NCI-H1092 (cell line): ENCODE measurements at regions not wholly inside any gene's neighbourhood (a gene's known extent, or its start where the extent isn't known, plus 50 kb on each side); places are given as distances from the start of the nearest gene placed in this dataset.
"Not testable (repeated sequence)": the region's sequence is repeated elsewhere in the genome, so short reads cannot be mapped to it uniquely, and the experiment has no call there.

Experiments used
- DNase-seq: peaks from one replicate; lab custom pipeline; 2025; lab: John Stamatoyannopoulos, UW

DNA sequence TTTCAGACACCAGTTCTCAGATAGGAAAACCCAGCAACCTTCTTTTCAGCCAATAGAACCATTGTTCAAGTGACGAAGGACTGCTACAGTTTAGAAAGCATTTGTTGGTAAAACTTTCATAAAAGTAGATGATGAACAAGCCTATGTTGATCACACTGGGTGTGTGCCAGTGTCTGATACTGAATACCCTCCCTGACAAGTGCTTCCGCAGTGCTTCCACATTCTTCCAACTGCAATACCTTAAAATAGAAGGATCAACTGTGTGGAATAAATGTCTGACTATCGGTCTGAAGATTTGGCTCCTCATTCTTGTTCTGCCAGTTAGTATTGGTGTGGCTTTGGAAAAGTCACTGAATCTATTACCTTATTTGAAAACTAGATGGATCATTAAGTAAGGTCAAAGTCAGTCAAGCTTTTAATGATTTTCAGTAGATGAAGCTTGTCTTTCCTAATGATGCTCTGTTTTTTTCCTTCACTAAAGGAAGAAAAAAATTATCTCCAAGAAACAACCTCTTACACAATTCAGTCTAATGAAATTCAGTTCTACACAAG, 479.4 kb upstream of the CBLB start:
- no peak for DNase-seq

DNA sequence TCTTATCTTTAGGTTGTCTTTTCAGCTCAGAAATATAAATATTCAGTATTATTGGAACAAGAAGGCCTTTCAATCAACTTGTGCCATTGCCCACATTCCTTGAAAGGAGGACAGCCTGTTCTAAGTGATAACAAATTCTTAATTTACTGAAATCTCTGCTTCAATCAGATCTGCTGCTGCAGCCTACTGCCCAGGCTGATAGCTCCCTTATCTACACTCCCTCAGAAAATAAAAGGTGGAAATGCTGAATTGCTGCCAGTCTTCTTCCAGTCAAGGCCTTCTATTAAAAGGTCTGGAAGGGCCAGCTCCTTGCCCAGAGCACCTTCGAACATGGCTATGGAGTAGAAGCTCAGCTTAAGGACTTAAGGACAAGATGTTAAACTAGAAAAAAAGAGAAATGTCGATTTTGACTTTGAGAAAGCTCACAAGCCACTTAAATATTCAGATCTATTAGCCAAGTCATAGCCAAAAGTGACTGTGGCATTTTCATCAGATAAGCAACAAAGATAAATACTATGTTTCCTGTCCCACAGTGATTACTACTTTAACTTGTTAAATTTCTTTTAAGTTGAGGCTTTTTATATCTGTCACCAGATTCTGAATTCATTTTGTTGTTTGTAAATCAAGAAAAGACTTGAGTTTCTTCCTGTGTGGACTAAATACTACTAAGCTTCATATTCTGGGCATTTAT, 480.5 kb upstream of the CBLB start:
- DNase-seq: no peak

DNA sequence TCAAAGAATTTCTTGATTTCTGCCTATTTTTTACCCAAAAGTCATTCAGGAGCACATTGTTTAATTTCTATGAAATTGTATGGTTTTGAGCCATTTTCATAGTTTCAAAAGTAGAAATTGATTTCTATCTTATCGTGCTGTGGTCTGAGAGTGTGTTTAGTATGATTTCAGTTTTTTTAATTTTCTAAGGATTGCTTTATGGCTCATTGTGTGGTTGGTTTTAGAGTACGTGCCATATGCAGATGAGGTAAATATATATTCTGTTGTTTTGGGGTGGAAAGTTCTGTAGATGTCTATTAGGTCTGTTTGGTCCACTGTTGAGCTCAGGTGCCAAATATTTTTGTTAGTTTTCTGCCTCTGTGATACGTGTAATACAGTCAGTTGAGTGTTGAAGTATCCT, 487.1 kb upstream of the CBLB start:
- no peak for DNase-seq

DNA sequence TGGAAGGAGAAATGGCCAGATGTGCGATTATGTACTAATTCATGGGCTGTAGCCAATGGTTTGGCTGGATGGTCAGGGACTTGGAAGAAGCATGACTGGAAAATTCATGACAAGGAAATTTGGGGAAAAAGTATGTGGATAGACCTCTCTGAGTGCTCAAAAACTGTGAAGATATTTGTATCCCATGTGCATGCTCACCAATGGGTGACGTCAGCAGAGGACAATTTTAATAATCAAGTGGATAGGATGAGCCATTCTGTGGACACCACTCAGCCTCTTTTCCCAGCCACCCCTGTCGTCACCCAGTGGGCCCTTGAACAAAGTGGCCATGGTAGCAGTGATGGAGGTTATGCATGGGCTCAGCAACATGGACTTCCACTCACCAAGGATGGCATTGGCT, 490.9 kb upstream of the CBLB start:
- no peak for DNase-seq

DNA sequence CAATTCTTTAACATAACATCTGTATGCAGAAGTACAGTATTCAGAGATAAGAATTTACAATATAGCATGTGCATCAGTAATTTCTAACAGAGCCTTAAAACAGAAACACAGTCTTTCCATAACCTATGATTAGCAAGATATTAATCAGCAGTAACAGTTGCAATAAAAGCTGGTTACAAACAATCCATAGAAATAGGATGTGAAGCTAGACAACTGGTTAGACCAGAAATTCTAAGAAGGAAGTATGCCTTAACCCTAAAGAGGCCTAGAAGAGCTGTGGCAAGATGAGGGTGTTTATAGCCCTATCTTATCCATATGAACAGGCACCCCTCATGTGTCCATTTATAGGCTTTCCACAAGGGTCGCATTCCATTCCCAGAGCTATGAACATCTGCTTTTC, 492.1 kb upstream of the CBLB start:
- DNase-seq: not testable (repeated sequence)

- no peak for DNase-seq
Measured at GRCh38 chr3:106364477-106364876, 495.7 kb upstream of the CBLB start.

GRCh38 chr3:106365061-106365691, 496.4 kb upstream of the CBLB start:
- no peak for DNase-seq

DNA sequence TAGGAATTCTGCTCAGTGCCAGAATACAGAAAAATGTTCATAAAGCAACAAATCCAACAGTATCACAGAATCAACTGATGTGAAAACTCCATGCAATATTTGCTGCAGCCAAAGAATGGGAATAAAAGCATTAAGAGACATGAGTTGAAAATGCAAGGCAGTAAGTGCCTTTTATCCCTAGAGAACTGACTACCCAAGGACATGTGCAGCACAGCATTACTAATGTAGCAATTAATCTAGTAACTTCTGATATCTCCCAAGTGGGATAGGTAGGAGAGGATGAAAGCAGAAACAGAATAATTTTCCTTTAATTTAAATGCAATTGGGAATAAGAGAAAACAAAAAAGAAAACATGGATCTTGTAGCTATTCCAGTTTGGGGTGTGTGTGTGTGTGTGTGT, 497.5 kb upstream of the CBLB start:
- no peak for DNase-seq

DNA sequence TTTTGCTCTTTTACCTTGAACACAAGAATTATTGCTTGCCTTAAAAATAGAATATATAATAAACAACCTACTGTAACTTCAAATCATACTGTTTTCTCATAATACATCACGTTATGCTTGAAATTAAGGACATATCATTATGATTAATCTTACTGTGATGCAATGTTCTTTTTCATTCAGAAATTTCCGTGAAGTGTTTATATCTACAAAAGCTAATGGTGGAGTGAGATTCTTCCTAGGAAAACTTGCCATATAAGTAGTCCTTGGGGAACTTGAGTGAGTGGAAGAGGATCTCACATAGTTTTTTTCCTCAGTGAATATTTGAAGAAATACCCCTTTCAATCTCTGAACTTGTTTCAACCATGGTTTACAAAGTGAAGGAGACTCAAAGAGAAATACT, 498.7 kb upstream of the CBLB start:
- DNase-seq: no peak

DNA sequence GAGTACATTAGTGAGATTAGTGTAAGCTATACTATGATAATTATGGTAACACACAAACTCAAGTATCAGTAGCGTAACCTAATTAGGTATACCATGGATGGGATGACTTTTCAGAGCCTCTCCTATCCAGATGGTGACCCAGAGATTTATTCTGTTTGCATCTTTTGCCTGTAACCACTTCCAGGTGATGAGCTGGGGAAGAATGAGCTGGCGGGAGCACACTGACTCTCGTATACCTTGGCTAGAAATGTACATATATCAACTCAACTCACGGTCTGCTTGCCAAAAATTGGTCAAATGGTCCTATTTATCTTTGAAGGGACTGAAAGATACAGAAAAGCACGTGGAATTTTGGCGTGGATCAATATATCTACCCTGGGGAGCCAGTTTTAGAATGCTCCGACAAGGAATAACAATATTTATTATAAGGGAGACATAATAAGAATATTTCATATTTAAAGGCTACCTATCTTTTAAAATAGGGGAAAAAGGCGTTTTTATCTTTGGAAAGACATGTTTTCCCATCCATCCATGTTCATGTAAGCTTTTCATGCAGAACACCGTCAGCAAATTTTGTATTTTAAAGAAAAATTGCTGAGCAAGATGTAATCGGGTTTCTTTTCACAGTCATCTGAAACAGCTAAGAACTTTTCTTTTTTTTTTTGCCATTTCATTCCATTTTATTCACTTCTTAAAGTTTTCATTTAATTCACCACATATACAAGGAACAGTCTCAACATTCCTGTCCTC, 502.6 kb upstream of the CBLB start:
- no peak for DNase-seq

DNA sequence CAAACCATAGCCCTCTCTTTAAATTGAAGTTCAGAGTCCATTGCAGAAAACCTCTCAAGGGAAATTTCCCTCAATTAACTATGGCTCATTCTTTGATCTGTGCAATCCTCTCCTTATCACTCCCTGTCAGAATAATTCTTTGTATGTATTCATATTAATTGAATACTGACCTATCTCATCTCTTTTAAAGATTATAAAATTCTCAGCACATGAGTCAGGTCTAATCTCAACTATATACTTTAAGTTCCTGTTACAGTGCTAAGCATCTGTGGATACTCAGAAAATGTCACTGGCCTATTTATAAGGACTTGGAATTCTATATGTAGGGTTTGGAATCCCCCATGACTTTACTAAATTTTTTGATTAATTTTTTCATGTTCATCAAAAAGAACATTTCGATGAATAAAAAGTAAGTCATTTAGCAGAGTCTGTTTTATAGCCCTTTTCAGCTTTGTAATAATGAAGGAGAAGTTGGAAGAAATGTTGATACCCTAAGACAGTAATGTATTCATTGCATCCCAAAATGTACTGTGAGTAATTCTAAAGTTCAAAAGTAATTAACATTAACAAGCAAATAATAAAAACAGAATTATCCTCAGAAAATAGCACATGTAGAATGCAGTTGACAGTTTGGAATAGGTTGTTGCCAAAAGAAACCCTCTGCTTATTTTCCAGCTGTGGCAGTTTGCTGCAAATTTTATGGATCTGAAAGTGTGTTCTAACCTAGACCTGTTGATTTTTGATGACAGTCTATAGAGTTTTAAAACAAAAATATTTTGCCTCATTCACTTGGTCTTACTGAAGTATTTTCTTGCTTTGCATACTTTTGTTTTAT, 503.4 kb upstream of the CBLB start:
- DNase-seq: no peak

GRCh38 chr3:106372806-106373190, 504.0 kb upstream of the CBLB start:
- no peak for DNase-seq

GRCh38 chr3:106376016-106376570, 507.3 kb upstream of the CBLB start:
- DNase-seq: no peak

GRCh38 chr3:106379251-106379750, 510.5 kb upstream of the CBLB start:
- DNase-seq: no peak

GRCh38 chr3:106380232-106380631, 511.4 kb upstream of the CBLB start:
- no peak for DNase-seq

DNA sequence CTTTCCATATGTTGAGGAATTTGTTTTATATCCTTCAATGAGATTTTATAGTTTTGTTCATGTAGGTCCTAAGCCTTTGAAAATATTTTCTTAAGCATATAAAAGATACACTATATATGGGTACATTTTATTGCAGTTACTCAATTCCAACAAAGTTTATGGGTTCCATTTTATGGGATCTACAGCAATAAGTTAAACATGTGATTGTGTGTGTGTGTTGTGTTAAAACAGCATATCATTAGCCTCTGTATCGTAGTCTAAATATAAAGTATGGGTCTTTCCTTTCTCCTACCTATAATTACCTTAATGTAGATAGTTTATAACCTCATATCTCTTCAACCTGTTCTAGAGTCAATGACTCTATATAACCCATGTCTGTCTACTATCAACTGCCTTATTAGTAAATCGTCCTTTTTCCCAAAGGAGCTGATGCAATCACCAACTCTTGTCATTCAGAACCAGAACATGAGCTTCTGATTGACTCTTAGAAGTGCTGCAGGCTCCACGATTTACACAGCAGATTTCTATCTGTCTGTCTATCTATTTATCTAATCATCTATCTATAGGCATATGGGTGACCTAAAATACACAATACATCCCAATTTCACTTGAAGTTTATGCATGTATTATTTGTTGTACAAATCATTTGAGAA, 512.6 kb upstream of the CBLB start:
- DNase-seq: no peak

- peak; percentile 28 for DNase-seq
Measured at GRCh38 chr3:106381939-106382335, 513.1 kb upstream of the CBLB start.

DNA sequence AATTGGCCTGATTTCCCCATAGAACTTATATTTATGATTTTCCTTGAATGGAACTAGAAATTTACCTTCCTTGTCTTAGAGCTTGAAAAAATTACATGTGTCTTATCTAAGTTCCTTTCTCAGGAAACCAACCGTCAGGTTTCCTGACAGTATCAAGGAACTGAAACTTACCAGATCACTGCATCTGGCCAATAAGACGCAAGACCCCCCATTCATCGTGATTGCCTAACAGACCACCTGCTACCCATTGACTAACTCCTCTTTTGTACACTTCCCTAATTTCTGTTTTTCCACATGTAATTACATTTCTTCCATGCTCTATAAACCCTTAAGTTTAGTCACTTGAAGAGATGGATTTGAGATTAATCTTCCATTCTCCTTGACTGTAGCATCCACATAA, 517.2 kb upstream of the CBLB start:
- no peak for DNase-seq

- no peak for DNase-seq
Measured at GRCh38 chr3:106392915-106393314, 524.1 kb upstream of the CBLB start.

GRCh38 chr3:106397006-106397405, 528.2 kb upstream of the CBLB start:
- no peak for DNase-seq
